Mesenteric fat pad (tissue), 1 donor: ENCODE measurements at regions not wholly inside any gene's neighbourhood (a gene's known extent, or its start where the extent isn't known, plus 50 kb on each side); places are given as distances from the start of the nearest gene placed in this dataset.
"Not testable (repeated sequence)": the region's sequence is repeated elsewhere in the genome, so short reads cannot be mapped to it uniquely, and the experiment has no call there.

ENCODE experiments used
- DNase-seq: peaks from one replicate; pipeline ENCODE4 v3.0.0-alpha.2; 2020; ENCODE audit warnings: low spot score
- donor health status: DM: yes; HTN: yes; CAD: no.

- no peak for DNase-seq
Observed at GRCh38 chr22:49513358-49513851, 314.3 kb downstream of the BRD1 start.

- DNase-seq, result no peak
Observed at GRCh38 chr22:49512487-49513165, 315.0 kb downstream of the BRD1 start.

- DNase-seq, result not testable (repeated sequence)
Observed at GRCh38 chr22:49511393-49512189, 316.1 kb downstream of the BRD1 start.

- DNase-seq, result no peak
Observed at GRCh38 chr22:49510718-49511117, 317.0 kb downstream of the BRD1 start.

GRCh38 chr22:49509016-49509415, 318.7 kb downstream of the BRD1 start:
- DNase-seq, result peak; percentile 39

DNA sequence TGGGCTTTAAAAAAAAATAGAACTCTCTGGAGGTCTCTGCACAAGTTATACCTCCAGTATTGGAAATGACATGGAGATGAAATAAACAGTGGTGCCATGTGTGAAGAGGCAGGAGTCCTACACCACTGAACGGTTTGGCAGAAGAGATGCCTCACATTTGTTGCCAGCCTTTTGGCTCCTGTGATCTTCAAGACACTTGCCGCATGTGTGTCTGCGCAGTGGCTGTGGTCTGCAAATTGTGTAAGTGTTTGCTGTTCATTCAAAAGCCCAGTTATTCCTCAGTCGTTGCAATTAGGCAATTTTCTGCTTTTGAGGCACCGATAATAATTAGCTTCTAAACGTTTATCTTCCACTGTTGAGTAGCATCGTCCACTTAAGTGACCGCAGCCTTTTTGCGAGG, 319.1 kb downstream of the BRD1 start:
- no peak for DNase-seq

DNA sequence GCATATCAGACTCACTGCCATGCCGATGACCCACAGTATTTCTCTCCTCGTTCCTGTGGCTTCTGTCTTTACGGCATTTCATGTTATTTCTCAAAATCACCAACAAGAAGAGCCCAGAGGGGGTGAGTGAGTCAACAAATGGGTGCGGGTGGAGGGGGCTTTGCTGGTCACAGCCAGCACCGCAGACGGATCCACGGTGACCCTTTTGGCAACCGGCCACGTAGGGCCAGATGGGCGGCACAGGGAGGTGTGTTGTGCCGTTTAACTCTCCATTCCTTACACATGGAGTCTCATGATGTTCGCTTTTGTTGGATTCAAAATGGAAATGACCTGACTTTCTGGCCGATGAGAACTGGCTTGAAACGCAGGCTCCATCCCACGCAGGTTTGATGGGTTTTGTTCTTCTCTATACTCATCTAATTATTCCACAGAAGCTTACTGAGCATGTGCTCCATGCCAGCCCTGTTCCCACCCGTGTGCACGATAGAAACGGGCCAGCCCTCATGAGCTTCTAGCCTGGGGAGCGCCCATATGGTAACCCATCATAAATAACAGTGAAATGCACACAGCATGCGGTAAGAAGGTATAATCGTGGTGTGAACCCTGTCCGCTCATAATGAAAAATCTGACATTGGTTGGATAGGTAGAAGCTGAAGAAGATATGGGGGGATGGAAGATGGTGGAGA, 319.9 kb downstream of the BRD1 start:
- peak; percentile 59 for DNase-seq

- peak; percentile 62 for DNase-seq
Observed at GRCh38 chr22:49506010-49506400, 321.7 kb downstream of the BRD1 start.

DNA sequence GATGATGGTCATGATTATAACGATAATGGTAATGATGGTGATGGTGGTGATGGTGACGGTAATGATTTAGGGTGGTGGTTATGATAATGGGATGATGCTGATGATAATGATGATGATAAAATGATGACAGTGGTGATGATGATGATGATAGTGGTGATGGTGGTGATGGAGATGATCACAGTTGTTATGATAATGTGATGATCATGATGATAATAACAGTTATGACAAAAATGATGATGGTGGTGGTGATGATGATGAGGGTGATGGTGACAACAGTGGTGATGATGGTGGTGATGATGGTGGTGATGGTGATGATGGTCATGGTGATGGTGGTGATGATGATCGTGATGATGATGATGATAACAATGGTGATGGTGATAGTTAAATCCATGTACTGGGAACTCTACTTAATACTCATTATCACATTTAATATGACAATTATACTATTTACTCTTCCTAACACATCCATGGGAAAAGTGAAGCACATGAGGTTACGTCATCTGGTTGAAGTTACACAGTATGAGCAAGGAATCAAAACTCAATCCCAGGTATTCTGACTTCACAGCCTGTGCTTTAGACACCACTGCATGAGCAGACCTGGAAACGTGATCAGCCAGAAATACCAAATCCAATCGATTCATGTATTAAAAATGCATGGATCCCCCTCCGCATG, 322.2 kb downstream of the BRD1 start:
- no peak for DNase-seq

- no peak for DNase-seq
Observed at GRCh38 chr22:49503896-49504521, 323.7 kb downstream of the BRD1 start.

GRCh38 chr22:49503321-49503720, 324.4 kb downstream of the BRD1 start:
- no peak for DNase-seq

- peak; percentile 51 for DNase-seq
Observed at GRCh38 chr22:49502126-49502826, 325.4 kb downstream of the BRD1 start.

DNA sequence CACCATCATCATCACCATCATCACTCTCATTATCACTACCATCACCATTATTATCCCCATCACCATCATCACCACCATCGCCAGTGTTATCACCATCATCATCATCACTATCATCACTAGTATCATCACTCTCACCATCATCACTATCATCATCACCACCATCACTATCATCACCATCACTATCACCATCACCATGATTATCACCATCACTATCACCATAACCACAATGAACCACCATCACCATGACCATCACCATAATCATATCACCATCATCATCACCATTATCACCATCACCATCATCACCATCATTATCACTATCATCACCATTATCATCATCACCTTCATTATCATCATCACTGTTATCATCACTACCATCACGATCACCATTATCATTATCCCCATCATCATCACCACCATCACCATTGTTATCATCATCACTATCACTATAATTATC, 326.7 kb downstream of the BRD1 start:
- no peak for DNase-seq

- DNase-seq, result no peak
Observed at GRCh38 chr22:49500076-49500460, 327.6 kb downstream of the BRD1 start.

DNA sequence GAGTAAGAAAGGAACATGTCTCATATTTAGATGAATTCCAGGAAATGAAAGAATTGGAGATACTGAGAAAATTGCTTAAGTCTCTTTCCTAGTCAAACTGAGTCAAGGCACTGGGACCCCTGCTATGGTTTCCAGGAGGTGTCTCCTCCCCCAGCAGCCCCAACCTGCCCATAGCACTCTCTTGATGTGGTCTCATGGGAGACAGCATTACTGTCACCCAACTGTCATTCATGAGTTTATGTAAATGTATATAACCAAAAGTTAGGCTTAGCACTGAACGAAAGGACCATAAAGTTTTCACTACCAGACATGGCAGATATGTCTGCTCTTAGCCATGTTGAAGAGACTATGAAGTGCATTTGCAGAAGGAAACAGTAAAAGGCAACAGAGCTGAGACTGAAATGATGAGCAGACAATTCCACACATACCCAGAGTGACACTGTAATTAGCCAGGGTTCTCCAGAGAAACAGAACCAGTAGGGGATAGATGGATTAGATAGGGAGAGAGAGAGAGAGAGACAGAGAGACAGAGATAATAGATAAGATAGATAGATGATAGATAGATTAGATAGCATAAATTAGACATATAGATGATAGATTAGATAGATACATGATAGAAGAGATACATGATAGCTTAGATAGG, 328.1 kb downstream of the BRD1 start:
- no peak for DNase-seq

GRCh38 chr22:49497266-49497665, 330.4 kb downstream of the BRD1 start:
- DNase-seq, result no peak

DNA sequence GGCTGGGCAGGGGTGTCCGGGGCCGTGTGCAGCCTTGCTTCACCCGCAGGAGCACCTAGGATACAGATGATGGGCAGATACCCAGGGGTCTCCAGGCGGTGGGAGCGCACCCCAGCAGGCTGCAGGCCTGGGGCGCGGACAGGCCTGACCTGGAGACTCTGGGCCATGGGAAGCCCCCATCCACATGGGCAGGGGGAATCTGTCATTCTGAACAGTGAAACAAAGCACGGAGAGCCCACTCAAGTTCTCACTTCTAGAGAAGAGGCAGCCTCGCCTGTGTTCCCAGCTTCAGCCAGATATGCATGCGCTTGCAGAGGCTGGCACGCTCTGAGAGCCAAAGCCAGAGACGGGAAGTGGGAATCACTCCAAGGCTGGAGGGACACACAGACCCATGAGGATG, 333.1 kb downstream of the BRD1 start:
- peak; percentile 47 for DNase-seq

DNA sequence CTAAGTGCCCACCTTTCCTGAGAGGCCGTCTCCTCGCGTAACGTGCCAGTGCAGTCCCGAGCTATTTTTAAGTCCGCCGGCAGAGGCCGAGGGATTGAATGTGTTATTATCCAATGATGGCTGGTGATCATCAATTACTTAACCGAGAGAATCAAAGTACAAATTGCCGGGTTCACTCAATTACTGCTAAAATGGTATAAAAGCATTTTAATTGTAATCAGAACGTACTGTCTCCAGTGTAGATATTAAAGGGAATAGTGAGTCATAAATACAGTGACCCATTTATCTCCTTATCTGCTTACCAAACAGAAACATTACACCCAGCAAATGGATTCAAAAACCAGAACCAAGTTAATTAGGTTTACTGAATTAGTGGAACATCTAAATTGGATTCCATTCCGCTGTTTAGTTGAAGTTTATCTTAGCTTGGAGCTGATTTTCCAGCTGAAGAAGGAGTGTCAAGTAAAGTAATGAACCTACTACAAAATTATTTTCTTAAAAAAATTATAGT, 334.9 kb downstream of the BRD1 start:
- no peak for DNase-seq

GRCh38 chr22:49492308-49492707, 335.4 kb downstream of the BRD1 start:
- DNase-seq, result peak; percentile 75

- DNase-seq, result peak; percentile 87
Observed at GRCh38 chr22:49491726-49492125, 335.9 kb downstream of the BRD1 start.
